H1 (cell line): ENCODE measurements at regions not wholly inside any gene's neighbourhood (a gene's known extent, or its start where the extent isn't known, plus 50 kb on each side); places are given as distances from the start of the nearest gene placed in this dataset.

Experiments used
- CTCF ChIA-PET: fragments of 300-600 bp; sonication (Branson Sonifier 250); formaldehyde crosslinking; loops from one replicate; lab custom pipeline; 2021; ENCODE audit not compliant: partially characterized antibody; lab: Charles Lee
- POLR2A ChIA-PET: fragments of 300-600 bp; sonication (Branson Sonifier 250); formaldehyde crosslinking; loops from one replicate; lab custom pipeline; 2021; ENCODE audit warnings: inconsistent platforms; ENCODE audit not compliant: partially characterized antibody; lab: Charles Lee
- DNase-seq, 2 experiments: peaks; one replicate each; pipeline versions ENCODE4 v3.0.0 to v3.0.0-alpha.2; 2010 to 2022; ENCODE audit warnings: low spot score in 2 of 2, low read depth in 1 of 2, mixed read lengths in 1 of 2
- FAIRE-seq: peaks from 2 replicates; lab custom pipeline; 2011; peaks lifted over from hg19 to GRCh38; lab: Jason Lieb, UNC
- H2AFZ ChIP-seq: 2 replicates; pipeline ENCODE4 v1.8.1; 2012; ENCODE audit warnings: low read length, inconsistent platforms
- H2AK5ac ChIP-seq: 2 replicates; pipeline ENCODE4 v1.6.1; 2013; ENCODE audit warnings: low read depth, low read length
- H2BK120ac ChIP-seq: replicated peaks from 2 replicates; pipeline ENCODE3; 2013; ENCODE audit warnings: low read depth, low read length, inconsistent platforms
- H2BK12ac ChIP-seq: 2 replicates; pipeline ENCODE4 v1.6.1; 2013; ENCODE audit warnings: low read depth, low read length
- H2BK15ac ChIP-seq: 2 replicates; pipeline ENCODE4 v1.6.1; 2013; ENCODE audit warnings: low read length
- H2BK20ac ChIP-seq: 2 replicates; pipeline ENCODE4 v1.6.1; 2013; ENCODE audit warnings: low read length
- H2BK5ac ChIP-seq: 2 replicates; pipeline ENCODE4 v1.6.1; 2013; ENCODE audit warnings: low read depth, low read length
- H3K14ac ChIP-seq: 2 replicates; pipeline ENCODE4 v1.6.1; 2013; ENCODE audit warnings: inconsistent platforms; ENCODE audit not compliant: insufficient read length
- H3K18ac ChIP-seq: 2 replicates; pipeline ENCODE4 v1.6.1; 2013; ENCODE audit warnings: low read length; ENCODE audit errors: extremely low read depth
- H3K23ac ChIP-seq: 2 replicates; pipeline ENCODE4 v1.6.1; 2013; ENCODE audit warnings: inconsistent platforms; ENCODE audit not compliant: insufficient read length
- H3K23me2 ChIP-seq: 2 replicates; pipeline ENCODE4 v1.6.1; 2013; ENCODE audit warnings: low read depth, low read length
- H3K27ac ChIP-seq: 2 replicates; pipeline ENCODE4 v1.6.1; 2011; ENCODE audit warnings: low read depth, low read length, inconsistent platforms
- H3K27me3 ChIP-seq, 4 experiments: replicated peaks in 1 of 4; 1 replicate in 1 of 4; 2 replicates in 3 of 4; pipeline versions ENCODE4 v1.6.1 to v1.8.1; 2011 to 2013; ENCODE audit warnings: low read length in 3 of 4, mild to moderate bottlenecking in 3 of 4, inconsistent platforms in 2 of 4, mixed read lengths in 2 of 4, moderate library complexity in 1 of 4; ENCODE audit not compliant: control insufficient read depth in 3 of 4, insufficient read depth in 3 of 4; ENCODE audit errors: extremely low read depth in 1 of 4
- H3K36me3 ChIP-seq, 4 experiments: 2 replicates each; pipeline versions ENCODE4 v1.6.1 to v1.8.1; 2011 to 2013; ENCODE audit warnings: mild to moderate bottlenecking in 4 of 4, low read length in 3 of 4, moderate library complexity in 2 of 4, control low read depth in 1 of 4, inconsistent platforms in 1 of 4; ENCODE audit not compliant: insufficient read depth in 4 of 4, control insufficient read depth in 2 of 4
- H3K4ac ChIP-seq: replicated peaks from 2 replicates; pipeline ENCODE3; 2013; ENCODE audit warnings: low read length, low read depth, mixed read lengths, inconsistent platforms; ENCODE audit not compliant: insufficient read length
- H3K4me1 ChIP-seq, 4 experiments: replicated peaks in 1 of 4; 1 replicate in 1 of 4; 2 replicates in 3 of 4; pipeline versions ENCODE4 v1.6.1 to v1.8.1; 2011 to 2013; ENCODE audit warnings: low read length in 3 of 4, inconsistent platforms in 2 of 4, mixed read lengths in 1 of 4; ENCODE audit not compliant: insufficient read depth in 4 of 4, control insufficient read depth in 3 of 4
- H3K4me2 ChIP-seq, 2 experiments: 2 replicates each; pipeline versions ENCODE4 v1.6.1 to v1.8.1; 2011 to 2013; ENCODE audit warnings: low read depth in 2 of 2, low read length in 2 of 2, control low read depth in 1 of 2, inconsistent platforms in 1 of 2, mild to moderate bottlenecking in 1 of 2; ENCODE audit not compliant: insufficient read depth in 1 of 2
- H3K4me3 ChIP-seq, 4 experiments: fragments of 200-600, 300-600 bp in 1 of 4; sonication (generic), shearing (Covaris generic), sonication (Bioruptor Twin) in 1 of 4; 2 replicates each; pipeline versions ENCODE4 v1.5.1 to v1.8.1; 2011 to 2016; ENCODE audit warnings: low read length in 4 of 4, low read depth in 3 of 4, control low read depth in 2 of 4, inconsistent platforms in 2 of 4, mild to moderate bottlenecking in 2 of 4, mixed read lengths in 1 of 4, moderate library complexity in 1 of 4; ENCODE audit not compliant: insufficient read depth in 2 of 4; ENCODE audit errors: extremely low read depth in 1 of 4
- H3K56ac ChIP-seq: replicated peaks from 2 replicates; pipeline ENCODE3; 2013; ENCODE audit warnings: low read depth, mild to moderate bottlenecking, mixed read lengths, low read length, inconsistent platforms; ENCODE audit not compliant: insufficient read length
- H3K79me1 ChIP-seq: 2 replicates; pipeline ENCODE4 v1.6.1; 2013; ENCODE audit warnings: low read depth, low read length, control low read depth
- H3K79me2 ChIP-seq, 2 experiments: 2 replicates each; pipeline versions ENCODE4 v1.6.1 to v1.8.1; 2012 to 2013; ENCODE audit warnings: low read length in 2 of 2, mild to moderate bottlenecking in 2 of 2, inconsistent platforms in 1 of 2; ENCODE audit not compliant: insufficient read depth in 2 of 2, control insufficient read depth in 1 of 2
- H3K9ac ChIP-seq, 4 experiments: replicated peaks in 1 of 4; 1 replicate in 1 of 4; 2 replicates in 3 of 4; pipeline versions ENCODE4 v1.6.1 to v1.8.1; 2011 to 2013; ENCODE audit warnings: low read depth in 3 of 4, low read length in 3 of 4, control low read depth in 2 of 4, mild to moderate bottlenecking in 2 of 4, moderate library complexity in 2 of 4, inconsistent platforms in 1 of 4; ENCODE audit errors: extremely low read depth in 1 of 4
- H3K9me3 ChIP-seq, 2 experiments: 2 replicates each; pipeline versions ENCODE4 v1.6.1 to v1.8.1; 2012 to 2013; ENCODE audit warnings: mild to moderate bottlenecking in 2 of 2, moderate library complexity in 2 of 2, control low read depth in 1 of 2, inconsistent platforms in 1 of 2, low read depth in 1 of 2, low read length in 1 of 2, mixed read lengths in 1 of 2; ENCODE audit not compliant: insufficient read depth in 2 of 2
- H4K20me1 ChIP-seq, 2 experiments: replicated peaks in 1 of 2; 2 replicates each; pipeline versions ENCODE3 to v1.8.1; 2011 to 2013; ENCODE audit warnings: inconsistent platforms in 2 of 2, low read length in 2 of 2, mild to moderate bottlenecking in 1 of 2; ENCODE audit not compliant: insufficient read depth in 2 of 2, control insufficient read depth in 1 of 2
- H4K5ac ChIP-seq: 2 replicates; pipeline ENCODE4 v1.6.1; 2013; ENCODE audit warnings: low read length, low read depth, mixed read lengths, inconsistent platforms; ENCODE audit not compliant: insufficient read length
- H4K8ac ChIP-seq: 2 replicates; pipeline ENCODE4 v1.8.0; 2013; ENCODE audit warnings: mild to moderate bottlenecking, moderate library complexity, low read length, inconsistent platforms; ENCODE audit not compliant: insufficient read depth; ENCODE audit errors: extremely low read depth
- H4K91ac ChIP-seq: replicated peaks from 2 replicates; pipeline ENCODE3; 2013; ENCODE audit warnings: low read length, mixed read lengths, inconsistent platforms; ENCODE audit not compliant: insufficient read length
- CBX8 ChIP-seq: fragments of 300-800, 300-1000 bp; sonication (generic); IDR thresholded peaks from 2 replicates; pipeline ENCODE4 v1.7.1; 2016; ENCODE audit warnings: low read depth, low read length, borderline replicate concordance
- EZH2 ChIP-seq: fragments of 200-600 bp; sonication (generic); IDR thresholded peaks from 2 replicates; pipeline ENCODE4 v1.7.1; 2012; ENCODE audit warnings: low read depth, mild to moderate bottlenecking, moderate library complexity, low read length, inconsistent platforms; ENCODE audit not compliant: severe bottlenecking
- GABPA ChIP-seq: IDR thresholded peaks from 2 replicates; pipeline ENCODE4 v1.6.1; 2011; ENCODE audit warnings: mild to moderate bottlenecking, low read length, moderate library complexity, borderline replicate concordance; ENCODE audit not compliant: insufficient read depth
- JUN ChIP-seq: IDR thresholded peaks from 2 replicates; pipeline ENCODE4 v1.6.1; 2011; ENCODE audit warnings: low read depth, mild to moderate bottlenecking, improper control_type of control experiment, low read length
- KDM4A ChIP-seq: IDR thresholded peaks from one replicate; pipeline ENCODE4 v1.7.1; 2012; ENCODE audit warnings: low read depth, mild to moderate bottlenecking, moderate library complexity, low read length, inconsistent platforms; ENCODE audit not compliant: severe bottlenecking
- KDM5A ChIP-seq: fragments of 200-600 bp; IDR thresholded peaks from 2 replicates; pipeline ENCODE4 v1.7.1; 2012; ENCODE audit warnings: mild to moderate bottlenecking, low read length, inconsistent platforms, mixed read lengths
- NANOG ChIP-seq: IDR thresholded peaks from 2 replicates; pipeline ENCODE4 v1.6.1; 2011; ENCODE audit warnings: low read length, low read depth, mild to moderate bottlenecking, inconsistent platforms; ENCODE audit not compliant: insufficient read depth, poor library complexity, severe bottlenecking
- NRF1 ChIP-seq: IDR thresholded peaks from 2 replicates; pipeline ENCODE4 v1.6.1; 2011; ENCODE audit warnings: mild to moderate bottlenecking, low read depth, low read length, improper control_type of control experiment
- POLR2A ChIP-seq, 2 experiments: IDR thresholded peaks; 1 replicate in 1 of 2; 2 replicates in 1 of 2; pipeline ENCODE4 v1.6.1; 2011; ENCODE audit warnings: low read depth in 2 of 2, low read length in 2 of 2, mild to moderate bottlenecking in 2 of 2; ENCODE audit errors: control extremely low read depth in 1 of 2
- RFX5 ChIP-seq: IDR thresholded peaks from 2 replicates; pipeline ENCODE4 v1.6.1; 2011; ENCODE audit warnings: low read depth, low read length, improper control_type of control experiment, borderline replicate concordance
- SIN3A ChIP-seq, 2 experiments: IDR thresholded peaks in 1 of 2; conservative IDR thresholded peaks in 1 of 2; 2 replicates each; pipeline ENCODE4 v1.6.1; 2011 to 2012; ENCODE audit warnings: low read length in 2 of 2, improper control_type of control experiment in 1 of 2, low read depth in 1 of 2, mild to moderate bottlenecking in 1 of 2
- SIRT6 ChIP-seq: IDR thresholded peaks from one replicate; pipeline ENCODE4 v1.7.1; 2012; ENCODE audit warnings: low read length, inconsistent platforms
- TBP ChIP-seq: IDR thresholded peaks from 2 replicates; pipeline ENCODE4 v1.6.1; 2011; ENCODE audit warnings: low read depth, low read length, improper control_type of control experiment
- USF2 ChIP-seq: IDR thresholded peaks from 2 replicates; pipeline ENCODE4 v1.6.1; 2011; ENCODE audit warnings: low read length, improper control_type of control experiment
- WGBS, 2 experiments: shearing (Covaris generic) in 1 of 2; methylation state at CpG; one replicate each; pipeline versions ENCODE4 v1.1.6 to v1.1.7; 2013 to 2015; ENCODE audit warnings: low lambda C conversion rate in 2 of 2, mixed read lengths in 2 of 2, inconsistent platforms in 1 of 2, low coverage in 1 of 2, missing lambda C conversion rate in 1 of 2; ENCODE audit not compliant: insufficient replicate concordance in 2 of 2, insufficient coverage in 1 of 2, insufficient read length in 1 of 2; ENCODE audit errors: extremely low coverage in 1 of 2, missing lambda C conversion rate in 1 of 2; 5-methylcytosine and 5-hydroxymethylcytosine counted together

- no peaks in the 10 kb centered on the region for H3K79me1 ChIP-seq
- H3K14ac ChIP-seq, result no peak overlapping the region
- H3K23ac ChIP-seq, result no peak overlapping the region
- no peak overlapping the region for H3K9ac ChIP-seq
- H3K79me2 ChIP-seq, result no peaks in the 10 kb centered on the region
- DNase-seq (no peak), FAIRE-seq (no peak)
- no peak overlapping the region for H2BK120ac ChIP-seq
- no peak overlapping the region for H4K91ac ChIP-seq
- no peak overlapping the region for H2BK20ac ChIP-seq
- H2AK5ac ChIP-seq, result no peak overlapping the region
- no peaks in the 10 kb centered on the region; the same call in 1 of the 2 replicates for H3K23me2 ChIP-seq
- CTCF ChIA-PET, result interaction anchor here (1.2 kb wide), 1 partner anchor 12 kb away, joined by 3 read pairs; no protein-coding TSS in a partner anchor
- H4K20me1 ChIP-seq, result no peaks in the 10 kb centered on the region
- no peak overlapping the region for H4K8ac ChIP-seq
- 100% methylated on average over 1 of the region's 1 CpG; no CpG with 5 or more reads in 1 of the 2 experiments for WGBS, 2 experiments
- no peak overlapping the region for H2BK12ac ChIP-seq
- no peak overlapping the region for H2BK5ac ChIP-seq
- no peaks in the 10 kb centered on the region for H3K27me3 ChIP-seq
- no peak overlapping the region for H3K56ac ChIP-seq
- H3K27ac ChIP-seq, result no peak overlapping the region
- no peak overlapping the region for H3K18ac ChIP-seq
- H4K5ac ChIP-seq, result no peak overlapping the region
- H3K4me1 ChIP-seq, result no peaks in the 10 kb centered on the region
- no peak for TF ChIP-seq JUN
- TF ChIP-seq KDM5A, result no peak
- no peak for TF ChIP-seq KDM4A
- TF ChIP-seq NANOG, result no peak
- TF ChIP-seq NRF1, result no peak
- no peak for TF ChIP-seq TBP
- TF ChIP-seq CBX8, result no peak
- no peak for TF ChIP-seq POLR2A (IDR thresholded peaks at IDR 0.05; ENCODE audit: control extremely low read depth in 1 of 2, low read depth in 2 of 2, low read length in 2 of 2)
- TF ChIP-seq RFX5, result no peak
- no peak for TF ChIP-seq SIN3A (conservative IDR thresholded peaks at IDR 0.05 in 1 of 2, IDR thresholded peaks at IDR 0.05 in 1 of 2; ENCODE audit: low read depth in 1 of 2, low read length in 2 of 2)
- TF ChIP-seq USF2, result no peak
- no peak for TF ChIP-seq SIRT6
- TF ChIP-seq GABPA, result no peak
- TF ChIP-seq EZH2, result no peak
- TF ChIP-seq, all 59 proteins: peak for 0
- H3K4me3 ChIP-seq, result no peak overlapping the region
- no peaks in the 10 kb centered on the region for H3K9me3 ChIP-seq
- no peaks in the 10 kb centered on the region for H3K36me3 ChIP-seq
- H2AFZ ChIP-seq, result no peak overlapping the region
- POLR2A ChIA-PET, result no interaction called here
- no peak overlapping the region for H3K4me2 ChIP-seq
- H2BK15ac ChIP-seq, result no peak overlapping the region
- H3K4ac ChIP-seq, result no peak overlapping the region
Observed at GRCh38 chr12:87596636-87597035, 432.6 kb downstream of the C12orf50 start.
